Astrocyte of the spinal cord (primary cell): ENCODE measurements at regions not wholly inside any gene's neighbourhood (a gene's known extent, or its start where the extent isn't known, plus 50 kb on each side); places are given as distances from the start of the nearest gene placed in this dataset.
A peak's percentile ranks its signal among the peaks of the same experiment; 100 is the strongest.

Source experiments
- DNase-seq: peaks from one replicate; pipeline ENCODE4 v3.0.0; 2011; ENCODE audit warnings: low read depth, low spot score
- H3K4me3 ChIP-seq: 2 replicates; pipeline ENCODE4 v1.5.1; 2011; ENCODE audit warnings: low read depth, mild to moderate bottlenecking, low read length, moderate library complexity
- CTCF ChIP-seq: IDR thresholded peaks from 2 replicates; pipeline ENCODE4 v1.5.1; 2012; ENCODE audit warnings: low read depth, mild to moderate bottlenecking, low read length, inconsistent platforms
- in situ Hi-C: cut with HindIII; loops from 2 replicates; pipeline ENCODE4 v1.10.0; 2017; ENCODE audit warnings: low sequenced_read_pairs

- TF ChIP-seq CTCF = no peak
- peak; percentile 49 for DNase-seq
- no peak overlapping the region for H3K4me3 ChIP-seq
- in situ Hi-C loops = no loop called here
These were observed 334.4 kb upstream of the ACTBL2 start for GRCh38 chr5:57817001-57817453.

GRCh38 chr5:57816108-57816507 lies 333.5 kb upstream of the ACTBL2 start:
- peak; percentile 98 for DNase-seq
- H3K4me3 ChIP-seq = no peak overlapping the region
- in situ Hi-C loops = no loop called here
- TF ChIP-seq CTCF = no peak

DNA sequence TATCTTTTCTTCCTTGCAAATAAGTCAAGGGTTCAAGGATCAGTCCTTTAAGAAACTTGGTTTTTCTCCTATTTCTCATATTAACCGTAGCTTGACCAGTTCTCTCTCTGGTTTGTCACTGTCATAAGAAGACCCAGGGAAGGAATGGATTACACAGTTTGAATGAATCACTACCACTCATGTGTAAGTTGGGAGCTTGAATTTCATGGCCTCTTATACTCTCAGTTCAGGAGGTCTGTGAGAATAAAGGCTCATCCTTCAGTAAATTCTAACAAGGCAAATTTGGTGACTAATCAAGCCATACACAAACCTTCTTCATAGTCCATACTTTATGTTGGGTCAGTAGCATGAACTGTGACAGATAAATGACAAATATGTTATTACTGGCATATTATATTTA lies 323.1 kb upstream of the ACTBL2 start:
- DNase-seq = peak; percentile 37
- no peak overlapping the region for H3K4me3 ChIP-seq
- in situ Hi-C loops = no loop called here
- TF ChIP-seq CTCF = no peak

DNA sequence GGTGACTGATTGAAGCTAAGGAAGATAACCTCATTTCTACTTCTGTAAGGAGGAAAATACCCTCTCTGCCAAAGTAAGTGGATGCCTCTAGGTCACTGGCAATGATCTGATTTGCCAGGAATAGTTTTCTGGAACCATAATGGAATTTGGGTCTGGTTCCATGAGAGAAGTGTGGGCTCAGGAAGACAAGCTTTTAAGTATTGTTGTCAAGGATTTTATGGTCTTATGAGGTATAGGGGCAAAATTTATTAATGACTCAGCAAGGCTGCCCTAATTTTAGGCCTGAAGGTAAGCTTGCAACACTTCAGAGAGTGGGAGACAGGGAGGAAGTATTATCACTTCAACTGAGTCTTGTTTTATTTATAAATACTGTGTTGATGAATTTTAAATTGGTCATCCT lies 322.6 kb upstream of the ACTBL2 start:
- no peak for TF ChIP-seq CTCF
- in situ Hi-C loops = no loop called here
- H3K4me3 ChIP-seq = no peak overlapping the region
- DNase-seq = no peak

DNA sequence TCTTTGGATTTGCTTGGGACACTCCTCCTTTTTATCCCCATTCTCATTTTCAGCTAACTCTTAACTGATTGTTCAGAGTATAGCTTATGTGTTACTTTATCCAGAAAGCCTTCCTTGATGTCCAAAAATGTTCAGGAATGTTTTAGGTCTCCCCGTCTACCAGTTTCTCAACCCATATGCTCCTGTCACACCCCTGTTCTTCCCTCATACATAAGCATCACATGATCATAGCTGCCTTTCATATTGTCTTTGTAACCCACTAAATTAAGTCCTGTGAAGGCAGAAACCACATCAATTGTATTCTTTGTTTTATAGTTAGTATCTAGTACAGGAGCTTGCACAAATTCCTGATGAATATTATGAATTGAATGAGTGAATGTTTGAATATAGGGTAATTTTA lies 321.9 kb upstream of the ACTBL2 start:
- in situ Hi-C loops = no loop called here
- no peak for TF ChIP-seq CTCF
- no peak for DNase-seq
- no peak overlapping the region for H3K4me3 ChIP-seq

- DNase-seq = peak; percentile 94
- in situ Hi-C loops = no loop called here
- H3K4me3 ChIP-seq = no peak overlapping the region
- no peak for TF ChIP-seq CTCF
These were observed 321.4 kb upstream of the ACTBL2 start for GRCh38 chr5:57804007-57804444.

DNA sequence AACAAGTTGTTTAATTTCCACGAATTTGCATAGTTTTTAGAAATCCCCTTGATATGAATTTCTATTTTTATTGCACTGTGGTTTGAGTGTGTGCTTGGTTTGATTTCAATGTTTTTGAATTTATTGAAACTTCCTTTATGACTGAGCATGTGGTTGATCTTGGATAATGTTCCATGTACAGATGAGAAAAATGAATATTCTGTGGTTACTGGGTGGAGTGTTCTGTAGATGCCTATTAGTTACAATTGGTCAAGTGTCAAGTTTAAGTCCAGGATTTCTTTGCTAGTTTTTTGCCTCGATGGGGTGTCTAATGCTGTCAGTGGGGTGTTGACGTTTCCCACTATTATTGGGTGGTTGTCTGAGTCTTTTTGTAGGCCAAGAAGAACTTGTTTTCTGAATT lies 319.5 kb upstream of the ACTBL2 start:
- peak; percentile 43 for DNase-seq
- no peak overlapping the region for H3K4me3 ChIP-seq
- no peak for TF ChIP-seq CTCF
- in situ Hi-C loops = no loop called here
